Hepatocyte (in vitro differentiated cells): ENCODE measurements at regions not wholly inside any gene's neighbourhood (a gene's known extent, or its start where the extent isn't known, plus 50 kb on each side); places are given as distances from the start of the nearest gene placed in this dataset.

Source experiments
- DNase-seq: peaks from one replicate; pipeline ENCODE4 v3.0.0-alpha.2; 2016; ENCODE audit warnings: low spot score
- H2AFZ ChIP-seq: fragments of 200-600 bp; sonication (generic); 2 replicates; pipeline ENCODE4 v1.6.0; 2016; ENCODE audit warnings: antibody characterized with exemption, mild to moderate bottlenecking
- H3K27ac ChIP-seq: fragments of 200-600 bp; sonication (generic); 2 replicates; pipeline ENCODE4 v1.5.1; 2016; ENCODE audit warnings: mild to moderate bottlenecking
- H3K27me3 ChIP-seq: fragments of 200-600 bp; sonication (generic); 2 replicates; pipeline ENCODE4 v1.6.1; 2016
- H3K36me3 ChIP-seq: fragments of 200-600 bp; sonication (generic); replicated peaks from 2 replicates; pipeline ENCODE4 v1.5.1; 2016; ENCODE audit warnings: low read depth; ENCODE audit not compliant: insufficient read depth
- H3K4me1 ChIP-seq: fragments of 200-600 bp; sonication (generic); 2 replicates; pipeline ENCODE4 v1.5.1; 2016; ENCODE audit warnings: mild to moderate bottlenecking, moderate library complexity; ENCODE audit not compliant: insufficient read depth
- H3K4me2 ChIP-seq: fragments of 200-600 bp; sonication (generic); 2 replicates; pipeline ENCODE4 v1.6.0; 2016
- H3K4me3 ChIP-seq: fragments of 200-600 bp; sonication (generic); 2 replicates; pipeline ENCODE4 v1.5.1; 2016; ENCODE audit warnings: mild to moderate bottlenecking
- H3K79me2 ChIP-seq: fragments of 200-600 bp; sonication (generic); 2 replicates; pipeline ENCODE4 v1.6.0; 2017; ENCODE audit warnings: mild to moderate bottlenecking
- H3K9me2 ChIP-seq: fragments of 200-600 bp; sonication (generic); replicated peaks from 2 replicates; pipeline ENCODE4 v1.6.0; 2017; ENCODE audit warnings: mild to moderate bottlenecking; ENCODE audit not compliant: insufficient read depth
- H3K9me3 ChIP-seq: fragments of 200-600 bp; sonication (generic); 2 replicates; pipeline ENCODE4 v1.5.1; 2016; ENCODE audit warnings: low read depth, mild to moderate bottlenecking
- H4K20me1 ChIP-seq: fragments of 200-600 bp; sonication (generic); 2 replicates; pipeline ENCODE4 v1.6.0; 2016; ENCODE audit warnings: mild to moderate bottlenecking; ENCODE audit not compliant: insufficient read depth, poor library complexity, severe bottlenecking
- CTCF ChIP-seq: fragments of 200-600 bp; sonication (generic); IDR thresholded peaks from 2 replicates; pipeline ENCODE4 v1.5.1; 2016; ENCODE audit warnings: antibody characterized with exemption, mild to moderate bottlenecking; ENCODE audit not compliant: poor library complexity
- EZH2 ChIP-seq: fragments of 200-600 bp; sonication (generic); IDR thresholded peaks from 2 replicates; pipeline ENCODE4 v1.6.1; 2016; ENCODE audit warnings: antibody characterized with exemption, mild to moderate bottlenecking, borderline replicate concordance
- EZH2phosphoT487 ChIP-seq: fragments of 200-600 bp; sonication (generic); IDR thresholded peaks from one replicate; pipeline ENCODE4 v1.6.1; 2018; ENCODE audit warnings: antibody characterized with exemption, mild to moderate bottlenecking, low read depth, moderate library complexity; ENCODE audit not compliant: unreplicated experiment, severe bottlenecking
- WGBS: methylation state at CpG from one replicate; pipeline ENCODE4 v1.1.6; 2016; ENCODE audit warnings: low lambda C conversion rate; ENCODE audit errors: missing lambda C conversion rate; 5-methylcytosine and 5-hydroxymethylcytosine counted together

- TF ChIP-seq CTCF (no peak), EZH2phosphoT487 (no peak), EZH2 (no peak)
- 66% methylated on average over 1 of the region's 1 CpG for WGBS
- Histone ChIP-seq H3K4me1 (no peaks in the 10 kb centered on the region), H3K9me2 (no peaks in the 10 kb centered on the region), H3K9me3 (no peaks in the 10 kb centered on the region), H2AFZ (no peak overlapping the region), H3K36me3 (no peaks in the 10 kb centered on the region), H3K27me3 (no peaks in the 10 kb centered on the region), H3K4me3 (no peak overlapping the region), H4K20me1 (no peaks in the 10 kb centered on the region), H3K4me2 (no peak overlapping the region), H3K79me2 (no peaks in the 10 kb centered on the region), H3K27ac (no peak overlapping the region)
- no peak for DNase-seq
Measured at GRCh38 chr2:14148216-14148615, 484.3 kb upstream of the LRATD1 start.

DNA sequence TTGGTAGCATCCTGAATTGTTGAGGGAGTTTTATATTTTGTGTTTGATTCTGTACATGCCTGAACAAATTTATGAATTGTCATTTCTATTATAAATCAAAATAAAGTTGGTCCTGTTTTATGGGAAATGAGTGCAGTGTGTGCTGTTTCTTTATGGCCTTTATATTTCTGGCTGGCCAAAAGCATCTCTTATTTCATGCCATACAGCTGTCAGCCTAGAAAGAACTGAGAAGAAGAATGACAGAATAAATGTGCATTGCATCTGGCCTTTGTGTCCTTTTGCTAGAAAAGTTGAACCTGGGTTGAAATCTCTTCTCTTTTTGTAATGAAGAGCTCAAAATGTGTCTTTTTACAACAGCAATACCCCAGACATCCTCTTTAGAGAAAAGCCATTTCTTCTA is 474.7 kb upstream of the LRATD1 start:
- Histone ChIP-seq H3K9me3 (no peaks in the 10 kb centered on the region), H3K27me3 (no peaks in the 10 kb centered on the region)

DNA sequence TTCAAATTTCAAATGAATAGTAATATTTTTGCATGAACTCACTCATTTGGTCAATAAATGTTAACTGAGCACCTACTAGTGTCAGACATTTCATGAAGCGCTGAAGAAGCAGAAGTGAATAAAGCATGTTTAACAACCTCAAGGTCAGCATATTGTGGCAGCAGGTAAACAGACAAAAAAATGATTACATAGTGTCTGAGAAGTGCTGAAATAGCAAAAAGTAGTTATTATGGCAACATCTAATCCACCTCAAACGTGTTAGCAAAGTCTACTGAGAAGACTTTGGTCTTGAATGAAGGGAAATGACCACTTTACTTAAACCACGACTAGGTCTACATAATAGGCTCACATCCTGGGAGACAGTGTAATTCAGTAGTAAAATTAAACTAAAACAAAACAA is 452.2 kb upstream of the LRATD1 start:
- WGBS: 83% methylated on average over 3 of the region's 3 CpGs
- DNase-seq: no peak
- Histone ChIP-seq H3K4me3 (no peak overlapping the region), H3K4me2 (no peak overlapping the region), H3K4me1 (no peaks in the 10 kb centered on the region), H3K27me3 (no peaks in the 10 kb centered on the region), H3K9me2 (no peaks in the 10 kb centered on the region), H3K36me3 (no peaks in the 10 kb centered on the region), H3K27ac (no peak overlapping the region), H2AFZ (no peak overlapping the region), H4K20me1 (no peaks in the 10 kb centered on the region), H3K79me2 (no peaks in the 10 kb centered on the region), H3K9me3 (no peaks in the 10 kb centered on the region)
- TF ChIP-seq EZH2 (no peak), EZH2phosphoT487 (no peak), CTCF (no peak)

More for the DNA sequence above, 474.7 kb upstream of the LRATD1 start:
- TF ChIP-seq EZH2 (no peak), EZH2phosphoT487 (no peak), CTCF (no peak)
- Histone ChIP-seq H3K4me1 (no peaks in the 10 kb centered on the region), H4K20me1 (no peaks in the 10 kb centered on the region), H3K4me2 (no peak overlapping the region), H3K4me3 (no peak overlapping the region), H3K9me2 (no peaks in the 10 kb centered on the region), H3K27ac (no peak overlapping the region), H3K79me2 (no peaks in the 10 kb centered on the region), H3K36me3 (no peaks in the 10 kb centered on the region), H2AFZ (no peak overlapping the region)
- DNase-seq: no peak
